GM13977 (cell line): ENCODE measurements at regions not wholly inside any gene's neighbourhood (a gene's known extent, or its start where the extent isn't known, plus 50 kb on each side); places are given as distances from the start of the nearest gene placed in this dataset.

Source experiments
- DNase-seq: peaks from one replicate; pipeline ENCODE4 v3.0.0; 2012; ENCODE audit warnings: low spot score
- CTCF ChIP-seq: IDR thresholded peaks from 2 replicates; pipeline ENCODE4 v1.5.1; 2012; ENCODE audit warnings: mild to moderate bottlenecking, control low read depth; ENCODE audit not compliant: insufficient read depth; ENCODE audit errors: extremely low read depth, missing control alignments
- in situ Hi-C: fragments of 300-500 bp; cut with MboI; formaldehyde crosslinking; loops from one replicate; pipeline ENCODE4 v1.12.0; 2022; ENCODE audit warnings: low sequenced_read_pairs, low pct_unique_long_range_greater_than_20kb, mixed read lengths, inconsistent platforms; ENCODE audit not compliant: unreplicated experiment

GRCh38 chr5:54671111-54671531 is 153.6 kb downstream of the SNX18 start:
- in situ Hi-C loops = no loop called here
- no peak for TF ChIP-seq CTCF
- no peak for DNase-seq

GRCh38 chr5:54670281-54670680 is 152.7 kb downstream of the SNX18 start:
- DNase-seq = no peak
- TF ChIP-seq CTCF = no peak
- in situ Hi-C loops = no loop called here

- no peak for TF ChIP-seq CTCF
- in situ Hi-C loops = no loop called here
- DNase-seq = no peak
Observed at GRCh38 chr5:54669845-54670244, 152.3 kb downstream of the SNX18 start.

GRCh38 chr5:54669285-54669684 is 151.7 kb downstream of the SNX18 start:
- TF ChIP-seq CTCF = no peak
- in situ Hi-C loops = no loop called here
- no peak for DNase-seq

GRCh38 chr5:54668096-54668495 is 150.5 kb downstream of the SNX18 start:
- in situ Hi-C loops = no loop called here
- no peak for DNase-seq
- TF ChIP-seq CTCF = no peak

GRCh38 chr5:54667136-54667535 is 149.6 kb downstream of the SNX18 start:
- no peak for TF ChIP-seq CTCF
- in situ Hi-C loops = no loop called here
- DNase-seq = no peak

GRCh38 chr5:54663866-54664265 is 146.3 kb downstream of the SNX18 start:
- in situ Hi-C loops = no loop called here
- no peak for TF ChIP-seq CTCF
- no peak for DNase-seq
